Hepatocyte (in vitro differentiated cells): ENCODE measurements at regions not wholly inside any gene's neighbourhood (a gene's known extent, or its start where the extent isn't known, plus 50 kb on each side); places are given as distances from the start of the nearest gene placed in this dataset.

ENCODE experiments used
- DNase-seq: peaks from one replicate; pipeline ENCODE4 v3.0.0-alpha.2; 2016; ENCODE audit warnings: low spot score
- H2AFZ ChIP-seq: fragments of 200-600 bp; sonication (generic); 2 replicates; pipeline ENCODE4 v1.6.0; 2016; ENCODE audit warnings: antibody characterized with exemption, mild to moderate bottlenecking
- H3K27ac ChIP-seq: fragments of 200-600 bp; sonication (generic); 2 replicates; pipeline ENCODE4 v1.5.1; 2016; ENCODE audit warnings: mild to moderate bottlenecking
- H3K27me3 ChIP-seq: fragments of 200-600 bp; sonication (generic); 2 replicates; pipeline ENCODE4 v1.6.1; 2016
- H3K36me3 ChIP-seq: fragments of 200-600 bp; sonication (generic); replicated peaks from 2 replicates; pipeline ENCODE4 v1.5.1; 2016; ENCODE audit warnings: low read depth; ENCODE audit not compliant: insufficient read depth
- H3K4me1 ChIP-seq: fragments of 200-600 bp; sonication (generic); 2 replicates; pipeline ENCODE4 v1.5.1; 2016; ENCODE audit warnings: mild to moderate bottlenecking, moderate library complexity; ENCODE audit not compliant: insufficient read depth
- H3K4me2 ChIP-seq: fragments of 200-600 bp; sonication (generic); 2 replicates; pipeline ENCODE4 v1.6.0; 2016
- H3K4me3 ChIP-seq: fragments of 200-600 bp; sonication (generic); 2 replicates; pipeline ENCODE4 v1.5.1; 2016; ENCODE audit warnings: mild to moderate bottlenecking
- H3K79me2 ChIP-seq: fragments of 200-600 bp; sonication (generic); 2 replicates; pipeline ENCODE4 v1.6.0; 2017; ENCODE audit warnings: mild to moderate bottlenecking
- H3K9me2 ChIP-seq: fragments of 200-600 bp; sonication (generic); replicated peaks from 2 replicates; pipeline ENCODE4 v1.6.0; 2017; ENCODE audit warnings: mild to moderate bottlenecking; ENCODE audit not compliant: insufficient read depth
- H3K9me3 ChIP-seq: fragments of 200-600 bp; sonication (generic); 2 replicates; pipeline ENCODE4 v1.5.1; 2016; ENCODE audit warnings: low read depth, mild to moderate bottlenecking
- H4K20me1 ChIP-seq: fragments of 200-600 bp; sonication (generic); 2 replicates; pipeline ENCODE4 v1.6.0; 2016; ENCODE audit warnings: mild to moderate bottlenecking; ENCODE audit not compliant: insufficient read depth, poor library complexity, severe bottlenecking
- CTCF ChIP-seq: fragments of 200-600 bp; sonication (generic); IDR thresholded peaks from 2 replicates; pipeline ENCODE4 v1.5.1; 2016; ENCODE audit warnings: antibody characterized with exemption, mild to moderate bottlenecking; ENCODE audit not compliant: poor library complexity
- EZH2 ChIP-seq: fragments of 200-600 bp; sonication (generic); IDR thresholded peaks from 2 replicates; pipeline ENCODE4 v1.6.1; 2016; ENCODE audit warnings: antibody characterized with exemption, mild to moderate bottlenecking, borderline replicate concordance
- EZH2phosphoT487 ChIP-seq: fragments of 200-600 bp; sonication (generic); IDR thresholded peaks from one replicate; pipeline ENCODE4 v1.6.1; 2018; ENCODE audit warnings: antibody characterized with exemption, mild to moderate bottlenecking, low read depth, moderate library complexity; ENCODE audit not compliant: unreplicated experiment, severe bottlenecking
- WGBS: methylation state at CpG from one replicate; pipeline ENCODE4 v1.1.6; 2016; ENCODE audit warnings: low lambda C conversion rate; ENCODE audit errors: missing lambda C conversion rate; 5-methylcytosine and 5-hydroxymethylcytosine counted together

- H3K4me2 ChIP-seq, result no peak overlapping the region
- no peaks in the 10 kb centered on the region for H3K36me3 ChIP-seq
- no peak overlapping the region for H2AFZ ChIP-seq
- H3K9me3 ChIP-seq, result no peaks in the 10 kb centered on the region
- H3K9me2 ChIP-seq, result no peaks in the 10 kb centered on the region
- no peak for DNase-seq
- 97% methylated on average over 1 of the region's 1 CpG for WGBS
- peaks cover 21% of the 10 kb centered on the region for H3K4me1 ChIP-seq
- TF ChIP-seq EZH2, result no peak
- no peak for TF ChIP-seq EZH2phosphoT487
- no peak for TF ChIP-seq CTCF
- no peak overlapping the region for H3K4me3 ChIP-seq
- no peaks in the 10 kb centered on the region for H3K79me2 ChIP-seq
- no peaks in the 10 kb centered on the region for H4K20me1 ChIP-seq
- no peak overlapping the region for H3K27ac ChIP-seq
- no peaks in the 10 kb centered on the region for H3K27me3 ChIP-seq
Measured at GRCh38 chr1:168640182-168640581, 63.8 kb downstream of the XCL1 start.

- DNase-seq, result no peak
- Histone ChIP-seq H3K9me3 (no peaks in the 10 kb centered on the region), H3K79me2 (no peaks in the 10 kb centered on the region), H3K4me2 (no peak overlapping the region), H2AFZ (no peak overlapping the region), H3K4me3 (no peak overlapping the region), H3K27ac (no peak overlapping the region), H3K9me2 (no peaks in the 10 kb centered on the region), H3K36me3 (no peaks in the 10 kb centered on the region), H3K27me3 (no peaks in the 10 kb centered on the region), H3K4me1 (peaks cover 15% of the 10 kb centered on the region), H4K20me1 (no peaks in the 10 kb centered on the region)
- 93% methylated on average over 3 of the region's 3 CpGs for WGBS
- TF ChIP-seq EZH2, result no peak
- TF ChIP-seq EZH2phosphoT487, result no peak
Measured at GRCh38 chr1:168640836-168641235, 64.4 kb downstream of the XCL1 start.

GRCh38 chr1:168643152-168643551 lies 66.7 kb downstream of the XCL1 start:
- no peaks in the 10 kb centered on the region for H3K27me3 ChIP-seq
- H3K27ac ChIP-seq, result no peak overlapping the region
- no peaks in the 10 kb centered on the region for H3K9me2 ChIP-seq
- no peaks in the 10 kb centered on the region for H3K9me3 ChIP-seq
- 94% methylated on average over 2 of the region's 2 CpGs for WGBS
- H3K4me2 ChIP-seq, result no peak overlapping the region
- no peaks in the 10 kb centered on the region for H3K4me1 ChIP-seq
- TF ChIP-seq EZH2, result no peak
- no peak for TF ChIP-seq CTCF
- TF ChIP-seq EZH2phosphoT487, result no peak
- H2AFZ ChIP-seq, result no peak overlapping the region
- H4K20me1 ChIP-seq, result no peaks in the 10 kb centered on the region
- H3K36me3 ChIP-seq, result no peaks in the 10 kb centered on the region
- H3K4me3 ChIP-seq, result no peak overlapping the region
- no peaks in the 10 kb centered on the region for H3K79me2 ChIP-seq
- DNase-seq, result no peak
